OCI-LY1 (cell line): ENCODE measurements at regions not wholly inside any gene's neighbourhood (a gene's known extent, or its start where the extent isn't known, plus 50 kb on each side); places are given as distances from the start of the nearest gene placed in this dataset.
"Not testable (repeated sequence)": the region's sequence is repeated elsewhere in the genome, so short reads cannot be mapped to it uniquely, and the experiment has no call there.

Experiments
- H2AFZ ChIP-seq: fragments of 200-600 bp; sonication (generic), shearing (Covaris generic); 2 replicates; pipeline ENCODE4 v1.6.0; 2014; ENCODE audit warnings: antibody characterized with exemption, mild to moderate bottlenecking, low read length
- H3F3A ChIP-seq: fragments of 200-600 bp; sonication (generic), shearing (Covaris generic); 2 replicates; pipeline ENCODE4 v1.6.0; 2014; ENCODE audit warnings: mild to moderate bottlenecking, antibody characterized with exemption, low read length, moderate library complexity; ENCODE audit not compliant: insufficient read depth
- H3K27ac ChIP-seq: fragments of 200-600 bp; sonication (generic); 2 replicates; pipeline ENCODE4 v1.5.1; 2014; ENCODE audit warnings: low read length, mixed run types, mild to moderate bottlenecking, low read depth; ENCODE audit not compliant: poor library complexity, severe bottlenecking
- H3K27me3 ChIP-seq: fragments of 200-600 bp; sonication (generic); 2 replicates; pipeline ENCODE4 v1.6.0; 2014; ENCODE audit warnings: antibody characterized with exemption, mild to moderate bottlenecking, low read length, moderate library complexity; ENCODE audit not compliant: insufficient read depth
- H3K36me3 ChIP-seq: fragments of 200-600 bp; sonication (generic); 2 replicates; pipeline ENCODE4 v1.6.1; 2014; ENCODE audit warnings: mild to moderate bottlenecking, antibody characterized with exemption, low read length, moderate library complexity, mixed read lengths; ENCODE audit not compliant: insufficient read depth
- H3K4me1 ChIP-seq: fragments of 200-600 bp; sonication (generic); 2 replicates; pipeline ENCODE4 v1.5.1; 2014; ENCODE audit warnings: mild to moderate bottlenecking, low read length, moderate library complexity; ENCODE audit not compliant: insufficient read depth, severe bottlenecking
- H3K4me2 ChIP-seq: fragments of 200-600 bp; sonication (generic), shearing (Covaris generic); 2 replicates; pipeline ENCODE4 v1.6.1; 2014; ENCODE audit warnings: low read length
- H3K4me3 ChIP-seq: fragments of 200-600 bp; sonication (generic); 2 replicates; pipeline ENCODE4 v1.5.1; 2014; ENCODE audit warnings: low read length, low read depth, mild to moderate bottlenecking, mixed read lengths; ENCODE audit not compliant: poor library complexity, severe bottlenecking
- H3K79me2 ChIP-seq: fragments of 200-600 bp; shearing (Covaris generic); 2 replicates; pipeline ENCODE4 v1.6.1; 2016; ENCODE audit warnings: mixed run types, low read length, mixed read lengths; ENCODE audit not compliant: insufficient read depth
- H3K9ac ChIP-seq: fragments of 200-600 bp; sonication (generic), shearing (Covaris generic); 2 replicates; pipeline ENCODE4 v1.6.1; 2014; ENCODE audit warnings: mild to moderate bottlenecking, low read length, mixed read lengths
- H3K9me2 ChIP-seq: fragments of 200-600 bp; sonication (generic), shearing (Covaris generic); 2 replicates; pipeline ENCODE4 v1.6.1; 2014; ENCODE audit warnings: low read depth, mild to moderate bottlenecking, low read length, mixed read lengths
- H3K9me3 ChIP-seq: fragments of 200-600 bp; shearing (Covaris generic); 2 replicates; pipeline ENCODE4 v1.6.1; 2014; ENCODE audit warnings: low read length, mixed read lengths
- H4K20me1 ChIP-seq: fragments of 200-600 bp; sonication (generic), shearing (Covaris generic); 2 replicates; pipeline ENCODE4 v1.6.0; 2016; ENCODE audit warnings: mild to moderate bottlenecking, low read length; ENCODE audit not compliant: insufficient read depth
- CTCF ChIP-seq: fragments of 200-600 bp; sonication (generic), shearing (Covaris generic); IDR thresholded peaks from 2 replicates; pipeline ENCODE4 v1.5.1; 2017; ENCODE audit warnings: mild to moderate bottlenecking, antibody characterized with exemption, low read length, moderate library complexity, mixed read lengths
- EZH2 ChIP-seq: fragments of 200-600 bp; sonication (generic), shearing (Covaris generic); IDR thresholded peaks from 2 replicates; pipeline ENCODE4 v1.8.0; 2017; ENCODE audit warnings: borderline replicate concordance, mixed run types, mild to moderate bottlenecking, antibody characterized with exemption, low read length, moderate library complexity, mixed read lengths

GRCh38 chr12:75628511-75628910 lies 117.1 kb upstream of the KRR1 start:
- Histone ChIP-seq H3K4me2 (no peak overlapping the region), H3K9me2 (no peaks in the 10 kb centered on the region), H3K36me3 (no peaks in the 10 kb centered on the region), H3K27ac (no peak overlapping the region), H3K4me3 (no peak overlapping the region), H3K9me3 (no peaks in the 10 kb centered on the region), H3F3A (no peaks in the 10 kb centered on the region), H3K4me1 (no peaks in the 10 kb centered on the region), H3K27me3 (no peaks in the 10 kb centered on the region), H3K79me2 (no peaks in the 10 kb centered on the region), H4K20me1 (no peaks in the 10 kb centered on the region), H2AFZ (no peak overlapping the region), H3K9ac (no peak overlapping the region)
- TF ChIP-seq EZH2 (no peak), CTCF (no peak)

GRCh38 chr12:75623631-75624154 lies 112.3 kb upstream of the KRR1 start:
- no peaks in the 10 kb centered on the region for H3K36me3 ChIP-seq
- H3K4me1 ChIP-seq, result no peaks in the 10 kb centered on the region
- H3K9ac ChIP-seq, result no peak overlapping the region
- no peaks in the 10 kb centered on the region for H3F3A ChIP-seq
- H3K4me3 ChIP-seq, result no peak overlapping the region
- no peaks in the 10 kb centered on the region for H3K79me2 ChIP-seq
- no peaks in the 10 kb centered on the region for H3K9me3 ChIP-seq
- no peaks in the 10 kb centered on the region for H3K9me2 ChIP-seq
- no peak overlapping the region for H3K27ac ChIP-seq
- TF ChIP-seq EZH2, result no peak
- TF ChIP-seq CTCF, result no peak
- H3K27me3 ChIP-seq, result no peaks in the 10 kb centered on the region
- no peak overlapping the region for H3K4me2 ChIP-seq
- H4K20me1 ChIP-seq, result no peaks in the 10 kb centered on the region
- no peak overlapping the region for H2AFZ ChIP-seq

GRCh38 chr12:75622492-75622891 lies 111.1 kb upstream of the KRR1 start:
- Histone ChIP-seq H3K4me2 (no peak overlapping the region), H3K36me3 (no peaks in the 10 kb centered on the region), H4K20me1 (no peaks in the 10 kb centered on the region), H3K79me2 (no peaks in the 10 kb centered on the region), H3F3A (no peaks in the 10 kb centered on the region), H3K9ac (no peak overlapping the region), H3K9me3 (no peaks in the 10 kb centered on the region), H3K4me3 (no peak overlapping the region), H3K4me1 (no peaks in the 10 kb centered on the region), H3K9me2 (no peaks in the 10 kb centered on the region), H3K27me3 (no peaks in the 10 kb centered on the region), H3K27ac (no peak overlapping the region), H2AFZ (no peak overlapping the region)
- TF ChIP-seq EZH2 (no peak), CTCF (no peak)

GRCh38 chr12:75614396-75614795 lies 103.0 kb upstream of the KRR1 start:
- not testable (repeated sequence) for H3K36me3 ChIP-seq

More at GRCh38 chr12:75614396-75614795, 103.0 kb upstream of the KRR1 start:
- not testable (repeated sequence) for H3K27ac ChIP-seq, H3K79me2 ChIP-seq, H4K20me1 ChIP-seq, H3K4me3 ChIP-seq, H3K4me1 ChIP-seq, H3F3A ChIP-seq, H3K4me2 ChIP-seq, H3K9me3 ChIP-seq, H3K9me2 ChIP-seq, H2AFZ ChIP-seq, H3K9ac ChIP-seq, H3K27me3 ChIP-seq
